Stimulated activated CD4-positive, alpha-beta T cell treated with anti-CD3 and anti-CD28 coated beads, TNF-alpha, amount 100 ng/mL, for 4 hours (primary cell): ENCODE measurements at regions not wholly inside any gene's neighbourhood (a gene's known extent, or its start where the extent isn't known, plus 50 kb on each side); places are given as distances from the start of the nearest gene placed in this dataset.
"Not testable (repeated sequence)": the region's sequence is repeated elsewhere in the genome, so short reads cannot be mapped to it uniquely, and the experiment has no call there.

Experiments used
- DNase-seq, 3 experiments: peaks; one replicate each; pipeline ENCODE4 v3.0.0-alpha.2; 2020; ENCODE audit warnings: low read depth in 3 of 3

DNA sequence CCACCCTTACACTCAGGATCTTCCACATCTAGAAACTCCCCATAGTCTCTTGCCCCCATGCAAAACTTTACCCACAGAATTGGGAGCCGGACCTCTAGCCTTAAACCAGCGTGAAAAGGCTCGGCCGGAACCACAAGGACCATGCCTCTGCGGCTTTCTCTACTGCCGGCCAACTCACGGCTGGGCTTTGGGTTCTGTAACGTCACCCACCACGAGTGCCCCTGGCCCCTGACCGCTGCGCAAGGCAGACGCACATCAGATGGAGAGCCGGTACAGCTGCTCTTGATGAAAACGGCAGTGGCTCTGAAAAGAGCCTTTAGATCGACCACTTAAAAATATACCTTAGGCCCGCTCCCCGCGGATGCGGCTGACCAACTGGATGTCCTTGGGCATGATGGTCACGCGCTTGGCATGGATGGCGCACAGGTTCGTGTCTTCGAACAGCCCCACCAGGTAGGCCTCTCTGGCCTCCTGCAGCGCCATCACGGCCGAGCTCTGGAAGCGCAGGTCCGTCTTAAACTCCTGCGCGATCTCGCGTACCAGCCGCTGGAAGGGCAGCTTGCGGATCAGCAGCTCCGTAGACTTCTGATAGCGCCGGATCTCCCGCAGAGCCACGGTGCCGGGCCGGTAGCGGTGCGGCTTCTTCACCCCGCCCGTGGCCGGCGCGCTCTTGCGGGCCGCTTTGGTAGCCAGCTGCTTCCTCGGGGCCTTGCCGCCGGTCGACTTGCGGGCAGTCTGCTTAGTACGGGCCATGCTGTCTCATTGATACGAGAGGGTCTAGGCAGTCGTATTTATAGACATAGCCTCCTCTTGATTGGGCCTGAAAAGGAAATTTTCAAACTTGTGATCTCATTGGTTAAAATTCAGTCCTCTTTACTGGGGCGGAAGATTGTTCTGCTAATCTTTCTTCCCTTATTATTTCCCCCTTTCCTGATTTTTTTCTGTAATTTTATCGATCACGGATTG, 66.3 kb downstream of the FAM72C start:
- not testable (repeated sequence) for DNase-seq

DNA sequence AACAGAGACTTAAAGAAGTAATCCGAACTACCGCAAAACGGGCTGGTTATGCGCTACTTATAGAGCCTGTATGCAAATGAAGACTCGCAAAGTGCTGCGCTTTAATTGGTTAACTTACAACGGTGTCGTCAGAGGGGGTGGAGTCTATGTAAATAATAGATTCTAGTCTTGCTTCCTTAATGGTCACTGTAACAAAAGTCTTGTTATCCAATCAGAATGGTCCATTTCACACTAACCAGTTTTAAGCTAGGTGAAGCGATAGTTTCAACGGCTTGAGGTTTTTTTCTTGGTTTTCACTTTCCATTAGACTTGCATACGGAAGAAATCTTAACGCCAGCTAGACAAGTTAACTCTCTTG, 67.2 kb downstream of the FAM72C start:
- DNase-seq = not testable (repeated sequence)

DNA sequence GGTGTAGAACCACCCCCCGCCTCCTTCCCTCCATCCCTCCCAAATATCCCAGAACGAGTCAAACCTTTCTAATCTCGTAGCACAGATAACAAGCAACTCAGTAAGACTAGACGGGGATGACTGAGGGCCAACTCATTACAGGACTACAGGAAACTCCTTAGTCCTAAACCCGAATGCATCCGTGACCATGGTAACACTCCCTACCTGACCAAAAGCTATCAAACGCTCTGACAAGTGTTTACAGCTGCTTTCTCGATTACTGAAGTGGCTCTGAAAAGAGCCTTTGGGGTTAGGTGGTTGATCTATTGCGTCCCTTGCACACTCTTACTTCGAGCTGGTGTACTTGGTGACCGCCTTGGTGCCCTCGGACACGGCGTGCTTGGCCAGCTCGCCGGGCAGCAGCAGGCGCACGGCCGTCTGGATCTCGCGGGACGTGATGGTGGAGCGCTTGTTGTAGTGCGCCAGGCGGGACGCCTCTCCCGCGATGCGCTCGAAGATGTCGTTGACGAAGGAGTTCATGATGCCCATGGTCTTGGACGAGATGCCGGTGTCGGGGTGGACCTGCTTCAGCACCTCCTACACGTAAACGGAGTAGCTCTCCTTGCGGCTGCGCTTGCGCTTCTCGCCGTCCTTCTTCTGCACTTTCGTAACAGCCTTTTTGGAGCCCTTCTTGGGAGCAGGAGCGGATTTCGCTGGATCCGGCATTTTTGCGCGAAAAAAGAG, 67.7 kb downstream of the FAM72C start:
- not testable (repeated sequence) for DNase-seq

DNA sequence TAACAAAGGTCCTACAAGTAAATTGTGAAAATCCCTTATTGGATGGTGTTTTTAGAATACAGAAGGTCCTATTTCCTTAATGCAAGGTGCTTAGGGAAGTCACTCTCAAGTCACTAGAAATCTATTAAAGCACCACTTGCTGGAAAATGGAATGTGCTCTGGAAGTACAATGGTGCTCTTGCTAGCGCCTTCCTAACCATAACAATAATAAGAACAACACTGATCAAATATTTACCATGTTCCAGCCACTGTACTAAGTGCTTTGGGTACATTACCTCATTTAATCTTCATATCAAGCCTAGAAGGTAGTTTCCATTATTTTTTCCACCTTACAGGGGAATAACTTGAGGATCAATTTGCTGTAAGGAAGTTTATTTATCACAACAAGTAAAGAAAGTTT, 75.4 kb downstream of the FAM72C start:
- DNase-seq = not testable (repeated sequence)

GRCh38 chr1:143884932-143885574, 86.7 kb downstream of the FAM72C start:
- DNase-seq = peak; percentile 35 to 51 (median 43)

- peak; percentile 3 to 25 (median 18) for DNase-seq
Measured at GRCh38 chr1:143884532-143884931, 87.3 kb downstream of the FAM72C start.

- DNase-seq = not testable (repeated sequence)
Measured at GRCh38 chr1:143879757-143880536, 91.8 kb downstream of the FAM72C start.

- DNase-seq = not testable (repeated sequence)
Measured at GRCh38 chr1:143875947-143876346, 95.8 kb downstream of the FAM72C start.

- not testable (repeated sequence) for DNase-seq
Measured at GRCh38 chr1:143874625-143875024, 97.2 kb downstream of the FAM72C start.

DNA sequence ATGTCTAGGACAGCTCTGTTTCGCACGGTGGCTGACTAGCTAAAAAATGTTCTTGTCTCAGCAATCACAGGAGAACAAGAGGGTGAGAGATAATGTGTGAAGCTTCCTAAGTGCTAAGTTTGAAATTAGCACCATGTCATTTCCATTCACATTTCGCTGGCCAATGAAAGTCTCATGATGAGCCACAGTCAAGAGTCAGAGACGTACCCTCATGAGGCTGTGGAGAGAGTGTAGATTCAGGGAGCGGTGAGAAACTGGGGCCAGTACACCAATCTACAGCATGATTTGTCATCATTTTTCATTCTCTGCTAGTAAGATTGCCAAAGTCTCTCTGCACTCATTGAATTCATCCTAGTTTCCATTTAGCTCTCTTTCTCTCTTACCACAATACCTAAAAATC, 98.1 kb downstream of the FAM72C start:
- not testable (repeated sequence) for DNase-seq

DNA sequence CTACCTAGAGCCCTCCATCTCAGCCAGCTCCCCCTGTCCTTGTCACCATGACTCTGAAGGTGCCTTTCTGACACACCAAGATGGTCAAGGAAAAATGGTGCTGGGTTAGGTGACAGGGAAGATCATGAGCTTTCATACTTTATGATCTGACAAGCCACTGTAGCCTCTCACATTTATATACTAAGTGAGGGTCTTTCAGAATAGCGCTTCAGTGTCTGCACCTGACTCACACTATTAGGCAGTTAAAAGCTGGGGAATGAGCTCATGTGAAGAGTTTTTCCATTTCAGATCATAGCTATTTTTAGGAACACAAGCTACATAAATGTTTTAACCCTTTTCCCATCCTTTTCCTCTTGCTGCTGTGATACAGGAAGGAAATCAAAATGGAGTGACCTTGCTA, 101.4 kb downstream of the FAM72C start:
- not testable (repeated sequence) for DNase-seq

GRCh38 chr1:143867590-143868220, 104.1 kb downstream of the FAM72C start:
- not testable (repeated sequence) for DNase-seq

DNA sequence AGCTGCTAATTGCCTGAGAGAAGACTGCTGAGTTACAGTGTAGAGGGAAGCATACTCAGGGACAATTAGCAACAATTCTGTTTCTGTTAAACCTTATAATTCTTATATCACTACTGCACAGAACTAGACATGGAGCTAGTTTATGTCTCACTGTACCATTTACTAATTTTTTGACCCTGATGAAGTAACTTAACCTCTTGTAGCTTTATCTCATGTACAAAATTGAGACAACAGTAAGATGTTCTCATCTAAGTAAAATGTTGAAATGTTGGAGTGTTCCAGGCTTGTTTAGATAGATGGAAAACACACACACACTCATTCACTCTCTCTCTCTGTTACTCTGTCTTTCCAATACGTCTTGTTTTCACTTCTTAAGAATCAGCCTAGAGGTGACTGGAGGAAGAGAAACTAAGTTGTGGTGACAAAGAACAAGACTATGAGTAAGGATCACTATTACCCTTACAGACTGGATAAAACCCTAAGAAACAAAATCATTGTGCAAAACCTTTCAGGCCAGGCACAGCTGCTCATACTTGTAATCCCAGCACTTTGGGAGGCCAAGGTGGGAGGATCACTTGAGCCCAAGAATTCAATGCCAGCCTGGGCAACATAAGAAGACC, 107.8 kb downstream of the FAM72C start:
- DNase-seq = not testable (repeated sequence)

DNA sequence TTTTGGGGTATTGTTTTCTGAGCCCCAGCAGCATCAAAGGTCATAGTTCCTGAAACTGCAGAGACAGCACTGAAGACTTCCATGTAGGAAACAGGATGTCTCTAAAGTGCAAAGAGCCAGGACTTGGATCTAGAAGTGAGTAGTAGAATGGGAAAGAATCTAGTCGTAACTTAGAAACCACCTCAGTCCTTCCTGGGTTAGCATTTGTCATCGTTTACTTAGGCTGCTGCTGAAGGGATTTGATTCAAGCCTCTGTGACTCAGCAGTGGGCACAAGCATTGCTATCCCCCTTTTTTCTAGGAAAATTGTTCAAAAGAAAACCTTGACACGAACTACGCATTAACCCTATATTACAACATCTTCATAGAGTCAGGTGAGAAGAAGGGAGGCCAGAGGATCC, 109.1 kb downstream of the FAM72C start:
- DNase-seq = not testable (repeated sequence)

- not testable (repeated sequence) for DNase-seq
Measured at GRCh38 chr1:143861306-143861705, 110.5 kb downstream of the FAM72C start.

DNA sequence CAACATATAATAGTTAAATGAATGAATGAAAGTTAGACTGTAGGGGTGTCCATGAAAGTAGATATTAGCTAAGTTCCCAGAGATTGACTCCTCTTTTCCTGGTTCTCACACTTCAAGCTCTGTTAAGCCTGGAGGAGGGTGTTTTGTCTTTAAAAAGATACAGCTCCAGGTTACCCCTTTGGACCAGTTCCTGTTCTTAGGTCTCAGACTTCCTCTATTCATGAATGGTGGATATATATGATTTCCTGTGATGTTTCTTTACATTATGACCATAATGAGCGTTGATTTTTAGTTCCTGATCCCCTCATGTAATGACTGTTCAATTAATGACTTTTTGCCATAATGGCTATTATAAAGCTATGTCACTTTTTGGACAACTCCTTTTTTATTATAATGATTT, 115.9 kb downstream of the FAM72C start:
- DNase-seq = not testable (repeated sequence)

- DNase-seq = not testable (repeated sequence)
Measured at GRCh38 chr1:143854069-143854468, 117.7 kb downstream of the FAM72C start.

DNA sequence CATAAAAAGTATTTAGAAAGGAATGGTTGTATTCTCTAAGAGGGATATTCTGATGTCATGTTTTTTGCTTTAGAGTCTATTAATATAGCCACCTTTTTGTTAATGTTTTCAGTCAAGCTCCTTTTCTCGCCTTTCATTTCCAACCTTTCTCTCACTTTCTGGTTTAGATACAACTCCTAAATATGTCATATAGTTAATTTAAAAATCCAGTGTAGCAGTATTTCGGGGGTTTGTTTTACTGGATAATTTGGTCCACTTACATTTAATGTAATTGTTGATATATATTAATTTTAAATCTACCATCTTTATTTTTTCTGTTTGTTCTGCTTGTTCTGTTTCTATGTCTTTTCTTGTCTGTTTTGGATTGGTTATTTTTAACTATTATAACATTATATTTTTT, 121.1 kb downstream of the FAM72C start:
- not testable (repeated sequence) for DNase-seq

- not testable (repeated sequence) for DNase-seq
Measured at GRCh38 chr1:143848859-143849258, 122.9 kb downstream of the FAM72C start.

DNA sequence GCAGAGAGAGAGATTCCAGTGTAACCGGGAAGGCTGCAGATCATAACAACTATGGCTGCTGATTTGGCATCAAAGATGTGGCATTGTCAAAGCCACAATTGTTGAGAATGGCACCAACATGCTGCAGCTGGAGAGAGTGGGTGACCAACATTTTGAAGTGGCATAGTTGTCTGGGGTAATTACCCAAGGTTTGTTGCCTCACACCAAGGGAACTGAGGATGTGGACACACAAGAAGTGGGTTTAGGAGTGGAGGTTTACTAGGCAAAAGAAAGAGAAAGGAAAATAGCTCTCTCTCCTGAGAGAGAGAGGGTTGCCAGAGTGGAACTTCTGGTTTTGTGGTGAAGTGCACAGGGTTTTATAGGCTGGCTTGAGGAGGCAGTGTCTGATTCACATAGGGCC, 126.6 kb downstream of the FAM72C start:
- DNase-seq = not testable (repeated sequence)
